Suppressor macrophage treated with lipopolysaccharide for 1 hour (primary cell): ENCODE measurements at regions not wholly inside any gene's neighbourhood (a gene's known extent, or its start where the extent isn't known, plus 50 kb on each side); places are given as distances from the start of the nearest gene placed in this dataset.
A peak's percentile ranks its signal among the peaks of the same experiment; 100 is the strongest.
"Not testable (repeated sequence)": the region's sequence is repeated elsewhere in the genome, so short reads cannot be mapped to it uniquely, and the experiment has no call there.

Experiments used
- DNase-seq, 3 donors: peaks; one replicate each; pipeline ENCODE4 v3.0.0-alpha.2; 2020 to 2022

DNA sequence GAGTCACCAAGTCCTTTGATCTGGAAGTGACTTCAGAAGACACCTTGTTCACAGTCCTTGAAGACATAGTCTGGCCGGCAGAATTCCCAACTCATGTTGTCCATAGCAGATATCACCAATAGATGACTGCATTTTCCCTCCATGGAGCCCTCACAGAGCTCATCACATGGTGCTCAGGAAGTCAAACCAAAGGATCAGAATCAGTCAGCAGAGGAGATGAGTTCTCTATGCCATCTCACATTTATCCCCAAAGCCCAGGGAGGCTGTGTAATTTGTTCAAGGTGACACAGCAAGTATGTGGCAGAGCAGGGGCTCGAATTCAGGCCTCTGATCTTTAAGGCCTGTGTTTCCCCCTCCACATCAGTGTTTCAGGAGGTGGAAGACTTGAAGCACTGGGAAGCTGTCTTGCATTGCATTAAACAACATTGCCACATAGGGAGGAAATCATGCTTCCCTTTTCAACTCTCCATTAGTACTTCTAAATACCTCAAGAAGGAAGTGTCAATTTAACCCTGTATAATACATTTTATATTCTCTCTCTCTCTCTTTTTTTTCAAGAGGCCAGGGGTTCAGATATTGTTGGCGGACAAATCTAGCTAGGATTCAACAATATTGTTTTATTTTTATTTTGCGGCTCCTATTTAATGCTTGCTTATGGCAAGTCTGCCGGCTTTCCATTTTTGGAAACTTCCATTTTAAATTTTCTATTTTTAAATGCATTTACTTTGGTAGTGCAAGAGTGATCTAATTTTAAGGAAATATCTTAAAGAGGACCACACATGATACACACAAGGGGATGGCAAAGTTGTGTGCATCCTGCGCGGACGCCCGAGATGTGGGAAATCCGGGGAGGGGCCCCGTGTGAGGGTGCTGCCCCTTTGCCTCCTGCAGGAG, 61.9 kb downstream of the NPIPB5 start:
- peak; percentile 41 to 65 (median 62) for DNase-seq

DNA sequence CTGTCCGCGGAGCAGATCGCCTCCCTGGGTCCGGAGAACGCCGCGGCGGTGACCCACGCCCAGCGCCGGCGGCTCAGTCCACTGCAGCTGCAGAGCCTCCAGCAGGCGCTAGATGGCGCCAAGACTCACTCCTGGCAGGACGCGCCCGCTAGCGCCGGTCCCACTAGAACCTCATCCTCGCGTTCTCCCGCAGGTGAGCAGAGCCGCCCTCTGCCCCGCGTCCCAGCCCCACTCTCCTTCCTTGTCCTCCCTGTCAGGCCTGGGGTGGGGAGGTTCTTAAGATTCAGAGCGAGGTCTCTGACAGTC, 62.5 kb downstream of the NPIPB5 start:
- DNase-seq: not testable (repeated sequence)

DNA sequence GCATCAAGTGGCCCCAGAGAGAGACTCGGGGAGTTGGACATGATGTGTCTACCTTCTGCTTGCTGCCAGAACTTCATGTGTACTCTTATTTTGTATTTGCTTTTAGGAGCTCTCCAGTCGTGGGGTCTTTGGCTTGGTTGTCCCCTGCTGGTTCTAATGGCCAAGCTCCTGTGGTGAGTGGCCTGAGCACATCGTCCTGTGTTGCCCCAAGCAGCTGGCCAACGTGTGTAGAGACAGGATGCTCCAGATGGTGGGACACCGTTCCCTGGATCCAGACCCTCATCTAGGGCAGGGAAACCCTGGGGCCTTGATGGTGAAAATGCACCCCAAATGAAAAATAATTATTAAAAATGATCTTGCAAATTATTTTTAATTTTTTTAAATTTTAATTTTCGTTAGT, 65.8 kb downstream of the NPIPB5 start:
- not testable (repeated sequence) for DNase-seq

DNA sequence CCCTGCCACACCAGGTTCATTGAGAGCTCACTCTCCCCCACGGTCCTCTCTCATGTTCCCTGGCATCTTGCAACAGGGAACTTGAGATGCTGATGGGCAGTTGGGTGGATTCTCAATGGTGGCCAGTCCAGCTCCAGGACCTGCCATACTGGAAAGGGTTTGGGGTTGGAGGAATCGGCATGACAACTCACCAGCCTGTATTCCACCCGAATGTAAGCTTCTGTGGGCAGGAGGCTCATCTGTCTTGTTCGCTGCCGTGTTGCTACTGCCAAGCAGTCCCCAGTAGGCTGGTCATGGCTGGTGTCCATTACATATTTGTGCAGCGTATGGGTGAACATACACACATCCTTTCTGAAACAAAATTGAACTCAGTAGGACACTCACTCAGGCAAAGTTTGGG, 72.5 kb downstream of the NPIPB5 start:
- DNase-seq: not testable (repeated sequence)

DNA sequence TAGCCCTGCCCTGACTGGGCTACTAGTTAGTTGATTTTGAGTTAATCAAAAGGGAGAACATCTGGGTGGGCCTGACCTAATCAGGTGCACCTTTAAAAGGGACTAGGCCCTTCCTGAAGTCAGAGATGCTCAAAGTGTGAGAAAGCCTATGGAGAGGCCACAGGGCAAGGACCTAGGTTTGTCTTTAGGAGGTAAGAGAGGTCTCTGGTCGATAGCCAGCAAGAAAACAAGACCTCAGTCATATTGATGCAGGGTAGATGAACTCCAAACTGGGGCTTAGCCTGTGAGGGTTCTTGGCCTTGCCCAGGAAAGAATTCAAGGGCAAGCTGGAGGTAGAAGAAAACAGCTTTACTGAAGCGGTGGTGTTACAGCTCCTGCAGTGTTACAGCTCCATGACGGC, 73.8 kb downstream of the NPIPB5 start:
- not testable (repeated sequence) for DNase-seq

DNA sequence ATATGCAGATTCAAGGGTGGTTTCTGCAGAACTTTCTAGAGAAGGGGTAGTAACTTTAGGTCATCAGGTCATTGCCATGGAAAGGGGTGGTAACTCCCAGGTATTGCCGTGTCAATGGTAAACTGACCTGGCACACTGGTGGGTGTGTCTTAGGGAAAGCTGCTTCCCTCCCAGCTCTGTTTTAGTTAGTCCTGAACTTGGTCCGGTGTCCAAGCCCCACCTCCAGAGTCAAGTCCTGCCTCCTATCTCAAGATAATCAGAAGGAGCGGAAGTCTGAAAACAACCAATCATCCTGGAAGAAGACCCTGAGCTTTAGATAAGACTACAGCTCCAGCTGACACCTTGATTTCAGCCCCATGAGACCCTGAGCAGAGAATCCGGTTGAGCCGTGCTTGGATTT, 74.2 kb downstream of the NPIPB5 start:
- DNase-seq: not testable (repeated sequence)

DNA sequence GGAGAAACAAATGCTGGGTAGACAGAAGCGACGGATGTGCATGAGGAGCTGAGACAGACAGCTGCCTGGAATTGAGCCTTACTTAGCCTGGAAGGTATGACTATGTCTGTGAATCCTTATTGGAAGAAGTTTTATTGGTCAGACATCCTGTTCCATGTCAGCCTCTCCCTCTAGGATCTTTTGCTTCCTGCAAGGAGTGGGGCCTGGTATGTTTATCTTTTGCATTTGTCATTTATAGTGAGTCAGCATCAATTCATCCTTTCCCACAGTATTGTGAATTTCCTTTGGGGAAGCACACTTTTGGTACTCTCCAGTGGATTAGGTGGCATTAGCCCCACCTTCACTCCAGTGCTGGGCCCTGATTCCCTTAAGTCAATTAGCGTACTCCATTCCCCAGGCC, 74.7 kb downstream of the NPIPB5 start:
- DNase-seq: not testable (repeated sequence)

DNA sequence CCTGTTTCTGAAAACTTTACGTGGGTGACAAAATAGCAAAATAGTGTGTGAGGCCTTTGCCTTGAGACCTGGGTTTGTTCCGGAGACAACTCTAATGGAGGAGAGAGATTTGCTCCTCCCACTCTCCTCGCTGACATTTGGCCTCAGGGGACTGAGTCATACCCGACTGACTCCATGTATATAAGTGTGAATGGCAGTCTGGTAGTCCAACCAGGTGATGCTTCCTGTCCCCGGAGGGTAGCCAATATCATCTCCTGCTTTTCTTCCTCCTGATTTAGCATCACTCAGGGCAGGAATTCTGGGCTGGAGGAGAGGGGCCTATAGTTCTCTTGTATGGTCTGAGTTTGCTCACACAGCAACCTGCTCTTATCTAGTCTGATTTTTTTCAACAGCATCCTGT, 76.0 kb downstream of the NPIPB5 start:
- DNase-seq: not testable (repeated sequence)

DNA sequence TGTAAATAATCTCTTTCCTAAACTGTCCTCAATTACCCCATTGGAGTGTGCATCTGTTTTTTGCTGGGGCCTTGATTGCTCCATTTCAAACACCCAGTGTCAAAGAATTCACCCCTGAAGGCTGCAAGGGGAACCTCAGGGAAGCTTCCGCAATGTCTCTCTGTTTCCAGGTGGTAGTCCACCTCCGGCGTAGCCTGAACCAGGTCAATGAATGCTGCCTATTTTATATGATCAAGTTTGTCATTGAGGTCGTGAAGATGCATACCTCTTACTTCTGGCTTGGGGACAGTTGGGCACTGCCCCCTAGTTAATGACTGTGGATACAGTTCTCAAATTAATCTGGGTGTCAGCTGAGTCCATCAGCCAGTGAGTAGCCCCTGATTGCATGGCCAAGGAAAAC, 79.1 kb downstream of the NPIPB5 start:
- DNase-seq: not testable (repeated sequence)

DNA sequence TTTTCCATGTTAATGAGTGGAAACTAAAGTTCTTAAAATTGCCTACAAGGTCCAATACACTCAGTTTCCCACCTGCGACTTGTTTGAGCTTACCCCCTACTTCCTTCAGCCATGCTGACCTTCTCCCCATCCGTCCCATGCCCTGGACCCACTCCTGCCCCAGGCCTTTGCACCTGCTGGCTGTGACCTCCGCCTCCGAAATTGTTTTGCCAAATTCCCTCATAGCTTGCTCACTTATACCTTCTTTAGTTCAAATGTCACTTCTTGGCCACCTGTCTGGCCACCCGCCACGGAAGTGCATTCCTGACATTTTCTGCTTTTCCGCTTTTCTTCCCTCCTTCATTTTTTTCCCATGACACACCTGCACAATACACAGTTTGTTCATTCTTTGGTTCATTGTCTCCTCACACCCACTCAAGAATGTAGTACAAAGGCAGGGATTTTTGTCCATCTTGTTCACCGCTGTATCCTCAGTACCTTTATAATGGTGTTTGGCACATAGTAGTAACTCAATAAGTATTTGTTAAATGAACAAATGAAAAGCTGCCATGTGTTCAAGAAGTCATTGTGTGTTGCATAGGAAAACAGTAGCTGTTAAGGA, 85.9 kb downstream of the NPIPB5 start:
- not testable (repeated sequence) for DNase-seq

DNA sequence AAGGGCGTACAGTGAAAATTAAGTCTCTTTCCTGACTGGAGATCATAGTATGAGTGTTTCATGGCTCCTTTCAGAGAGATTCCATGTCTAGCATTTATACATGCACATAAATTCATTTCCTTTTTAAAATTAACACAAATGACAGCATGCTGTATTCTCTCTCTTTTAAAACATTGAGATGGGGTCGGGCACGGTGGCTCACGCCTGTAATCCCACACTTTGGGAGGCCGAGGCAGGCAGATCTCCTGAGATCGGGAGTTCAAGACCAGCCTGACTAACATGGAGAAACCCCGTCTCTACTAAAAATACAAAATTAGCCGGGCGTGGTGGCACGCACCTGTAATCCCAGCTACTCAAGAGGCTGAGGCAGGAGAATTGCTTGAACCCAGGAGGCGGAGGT, 93.1 kb downstream of the NPIPB5 start:
- DNase-seq: not testable (repeated sequence)

DNA sequence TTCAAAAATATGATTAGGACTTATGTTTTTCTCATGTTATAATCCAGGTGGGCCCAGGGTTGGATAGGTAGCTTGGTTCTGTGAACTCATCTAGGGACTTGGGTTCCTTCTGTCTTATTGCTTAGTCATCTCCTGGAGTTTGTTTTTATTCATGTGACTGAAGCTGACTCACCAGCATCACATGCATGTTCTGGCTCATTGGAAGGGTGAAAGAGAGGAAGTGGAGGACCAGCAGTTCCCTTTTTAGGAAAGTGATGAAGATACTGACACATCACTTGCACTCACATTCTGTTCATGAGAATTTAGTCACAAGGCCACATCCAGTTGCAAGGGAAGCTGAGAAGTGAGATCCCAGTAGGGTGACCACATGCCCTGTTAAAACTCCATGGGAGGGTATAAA, 95.9 kb downstream of the NPIPB5 start:
- DNase-seq: not testable (repeated sequence)

DNA sequence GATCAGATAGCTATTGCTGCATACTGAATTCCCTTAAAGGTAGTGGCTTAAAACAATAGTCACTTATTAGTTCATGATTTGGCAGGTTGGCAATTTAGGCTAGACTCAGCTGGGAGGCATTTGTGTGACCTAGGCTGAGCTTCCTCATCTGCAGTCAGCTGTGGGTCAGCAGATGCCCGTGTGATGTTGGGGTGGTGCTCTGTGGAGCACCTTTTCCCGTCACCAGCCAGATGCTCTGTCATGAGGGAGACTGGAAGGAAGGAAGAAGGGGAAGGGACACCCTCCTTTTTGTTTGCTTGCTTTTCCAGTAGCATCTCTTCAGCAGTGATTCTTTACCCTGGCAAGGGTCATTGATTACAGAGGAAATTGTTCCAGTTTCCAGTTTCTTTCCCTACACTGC, 99.1 kb downstream of the NPIPB5 start:
- not testable (repeated sequence) for DNase-seq

DNA sequence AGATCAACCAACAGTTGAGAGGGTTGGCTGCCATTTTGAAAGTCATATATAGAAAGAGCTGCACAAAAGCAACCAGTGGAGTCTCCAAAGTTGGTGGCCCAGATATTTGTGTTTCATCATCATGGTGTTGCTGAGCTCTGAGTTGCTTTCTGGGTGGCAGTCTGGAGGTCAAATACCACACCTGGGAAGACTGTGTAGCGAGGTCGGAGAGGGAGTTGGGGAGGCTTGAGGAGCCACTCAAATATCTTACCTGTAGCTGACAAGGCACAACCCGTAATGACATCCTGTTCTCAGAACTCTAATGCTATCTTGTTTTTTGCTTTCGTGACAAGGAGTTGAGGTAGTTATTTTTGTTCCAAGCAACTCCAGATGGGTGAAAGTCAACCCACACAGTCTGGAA, 100.4 kb downstream of the NPIPB5 start:
- not testable (repeated sequence) for DNase-seq

DNA sequence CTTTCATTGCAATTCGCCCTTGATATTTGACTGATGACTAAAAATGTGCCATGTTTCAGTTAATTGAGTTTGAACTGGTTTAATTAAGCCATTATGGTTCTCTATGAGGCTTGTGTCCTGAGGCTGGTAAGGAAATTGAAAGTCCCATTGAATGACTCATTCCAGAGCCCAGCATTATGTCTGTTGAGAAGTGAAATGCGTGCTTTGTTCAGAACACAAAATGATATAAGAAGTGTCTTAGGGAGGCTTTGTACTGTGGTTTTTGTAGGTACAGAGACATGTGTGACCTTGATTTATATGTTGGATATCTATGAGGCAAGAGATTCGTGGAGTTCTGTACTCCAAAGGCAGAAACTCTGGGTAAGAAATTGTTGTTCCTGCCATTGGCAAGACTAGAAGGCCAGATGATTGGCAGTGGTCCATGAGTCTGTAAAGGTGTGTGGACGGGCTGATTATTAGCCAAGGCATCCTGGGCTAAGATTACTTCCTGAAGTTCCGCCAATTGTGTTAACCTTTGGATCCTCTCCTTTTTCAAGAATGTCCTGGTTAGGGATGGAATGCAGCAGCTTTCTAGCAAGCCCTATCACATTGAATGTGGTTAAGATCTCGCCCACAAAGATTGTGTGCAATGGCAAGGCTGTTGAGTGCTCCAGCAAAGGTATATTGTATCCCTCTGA, 103.7 kb downstream of the NPIPB5 start:
- peak; percentile 53 to 80 (median 65) for DNase-seq

DNA sequence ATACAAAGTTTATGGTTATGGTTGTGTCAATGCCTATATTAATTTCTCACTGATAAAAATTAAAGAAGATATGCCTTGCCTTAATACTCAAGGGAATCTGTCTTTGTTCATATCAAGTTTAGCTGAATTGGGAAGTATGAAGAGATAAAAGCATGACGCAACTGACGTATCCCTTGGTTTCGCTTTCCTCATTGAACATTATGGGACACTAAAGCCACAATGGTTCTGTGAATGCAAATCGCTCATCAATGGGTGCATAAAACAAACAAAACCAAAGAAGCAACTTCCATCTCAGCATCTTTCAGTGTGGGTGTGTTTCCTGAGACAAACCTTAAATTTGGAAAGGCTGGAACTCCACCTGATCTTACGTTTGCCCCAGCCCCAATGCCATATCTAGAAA, 108.2 kb downstream of the NPIPB5 start:
- peak; percentile 46 to 54 (median 53) for DNase-seq

DNA sequence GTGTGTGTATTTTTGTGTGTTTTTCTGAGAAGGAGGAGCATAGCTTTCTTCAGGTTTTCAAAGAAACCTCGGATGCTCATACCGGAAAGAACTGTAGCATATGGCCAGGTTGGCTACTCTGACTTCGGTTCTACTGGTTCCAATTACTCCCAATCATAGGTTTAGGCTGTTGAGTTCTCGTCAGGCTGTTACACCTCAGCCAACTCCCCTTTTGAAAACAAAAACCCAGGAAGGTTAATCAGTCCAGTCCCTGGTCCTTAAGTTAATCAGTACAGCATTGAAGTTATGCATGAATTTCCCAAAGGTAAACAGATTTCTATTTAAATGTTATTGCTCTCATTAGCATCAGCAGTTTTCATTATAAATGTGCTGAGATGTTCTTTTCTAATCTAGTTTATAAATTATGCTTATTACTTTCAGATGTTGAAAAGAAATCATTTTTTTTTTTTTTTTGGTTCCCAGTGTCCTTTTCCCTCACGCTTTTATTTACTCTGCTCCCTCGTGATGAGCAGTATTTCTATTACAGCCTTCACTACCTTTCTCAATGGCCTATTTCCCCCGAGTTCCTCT, 111.0 kb downstream of the NPIPB5 start:
- DNase-seq: no peak

DNA sequence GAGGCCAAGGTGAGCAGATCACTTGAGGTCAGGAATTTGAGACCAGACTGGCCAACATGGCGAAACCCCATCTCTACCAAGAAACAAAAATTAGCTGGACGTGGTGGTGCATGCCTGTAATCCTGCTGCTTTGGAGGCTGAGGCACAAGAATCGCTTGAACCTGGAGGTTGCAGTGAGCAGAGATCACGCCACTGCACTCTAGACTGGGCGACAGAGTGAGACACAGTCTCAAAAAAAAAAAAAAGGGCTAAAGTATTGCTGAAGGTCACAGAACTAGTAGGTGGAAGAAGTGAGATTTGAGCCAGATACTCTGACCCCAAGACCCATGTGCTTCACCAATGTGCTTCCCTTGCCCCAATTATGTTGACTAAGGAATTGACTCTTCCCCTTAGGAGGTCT, 112.0 kb downstream of the NPIPB5 start:
- no peak for DNase-seq

DNA sequence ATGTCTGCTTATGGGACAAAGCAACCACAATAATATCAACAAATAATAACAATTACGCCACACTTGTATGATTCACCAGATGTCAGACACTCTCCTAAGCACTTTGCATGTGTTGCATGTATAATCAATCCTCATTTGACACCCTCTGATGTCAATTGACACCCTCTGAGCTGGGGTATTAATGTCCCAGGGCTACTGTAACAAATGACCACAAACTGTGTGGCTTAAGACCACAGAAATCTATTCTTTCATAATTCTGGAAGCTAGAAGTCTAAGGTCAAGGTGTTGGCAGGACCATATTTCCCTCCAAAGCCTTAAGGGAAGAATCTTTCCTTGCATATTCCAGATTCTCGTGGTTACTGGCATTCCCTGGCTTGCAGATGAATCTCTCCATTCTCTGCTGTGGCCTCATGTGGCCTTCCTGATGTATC, 112.7 kb downstream of the NPIPB5 start:
- DNase-seq: peak in 1 of 3 donors; percentile 47

DNA sequence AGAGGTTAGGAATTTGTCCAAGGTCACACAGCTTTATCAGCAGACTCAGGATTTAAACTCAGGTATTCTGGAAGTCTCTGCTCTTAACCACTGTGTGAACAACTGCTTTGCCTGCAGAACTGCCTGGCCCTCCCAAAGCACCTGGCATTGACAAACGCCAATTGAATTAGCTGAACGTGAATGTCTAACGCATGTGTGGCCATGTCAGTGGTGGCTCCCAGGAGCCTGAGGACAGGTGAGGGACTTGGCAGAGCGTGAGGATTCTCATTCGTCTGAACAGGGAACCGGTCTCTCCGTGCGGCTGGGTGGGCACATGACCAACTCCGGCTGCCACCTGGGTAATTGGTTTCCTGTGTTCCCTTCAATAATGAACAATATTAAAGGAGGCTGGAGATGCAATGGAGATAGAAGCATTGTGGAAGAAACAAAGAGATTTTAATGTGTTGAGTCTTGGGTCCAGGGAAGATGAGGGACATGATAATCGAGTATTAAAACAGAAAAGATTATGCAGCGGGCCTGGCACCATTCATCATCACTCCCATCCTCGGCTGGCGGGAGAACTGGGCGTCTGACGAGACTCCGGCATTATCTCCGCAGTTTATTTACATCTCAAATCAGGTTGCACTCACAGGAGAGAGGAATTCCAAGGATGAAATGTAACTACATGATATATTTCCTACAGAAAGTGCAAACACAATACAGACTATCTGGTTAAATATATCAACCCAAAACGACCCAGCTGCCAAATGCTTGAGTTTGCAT, 113.5 kb downstream of the NPIPB5 start:
- DNase-seq: no peak

DNA sequence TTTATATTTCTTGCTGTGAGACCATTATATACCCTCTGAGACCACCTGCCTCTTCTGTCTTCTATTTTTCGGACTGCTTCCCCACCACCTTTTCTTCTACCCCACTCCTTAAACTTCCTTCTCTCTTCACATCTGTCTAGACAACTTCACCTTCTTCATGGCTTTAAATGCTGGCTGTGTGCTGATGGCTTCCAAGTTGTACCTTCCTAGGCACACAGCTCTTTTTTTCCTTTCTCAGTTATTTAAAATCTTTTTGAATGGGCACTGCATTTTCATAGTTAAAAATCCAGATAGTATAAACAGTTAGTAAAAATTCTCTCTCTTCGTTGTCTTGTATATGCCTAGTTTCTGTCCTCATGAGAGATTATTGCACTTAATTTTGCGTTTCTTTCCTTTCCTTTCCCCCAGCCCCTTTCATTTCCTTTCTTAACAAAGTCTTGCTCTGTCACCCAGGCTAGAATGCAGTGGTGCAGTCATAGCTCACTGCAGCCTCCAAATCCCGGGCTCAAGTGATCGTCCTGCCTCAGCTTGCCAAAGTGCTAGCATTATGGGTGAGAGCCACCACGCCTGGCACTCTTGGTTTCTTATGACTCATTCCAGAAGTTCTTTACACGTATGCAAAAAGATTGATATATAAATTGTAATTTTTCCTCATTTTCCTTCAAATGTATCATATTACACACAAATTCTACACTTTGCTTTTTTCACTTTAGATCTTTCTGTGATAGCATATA, 114.3 kb downstream of the NPIPB5 start:
- no peak for DNase-seq

DNA sequence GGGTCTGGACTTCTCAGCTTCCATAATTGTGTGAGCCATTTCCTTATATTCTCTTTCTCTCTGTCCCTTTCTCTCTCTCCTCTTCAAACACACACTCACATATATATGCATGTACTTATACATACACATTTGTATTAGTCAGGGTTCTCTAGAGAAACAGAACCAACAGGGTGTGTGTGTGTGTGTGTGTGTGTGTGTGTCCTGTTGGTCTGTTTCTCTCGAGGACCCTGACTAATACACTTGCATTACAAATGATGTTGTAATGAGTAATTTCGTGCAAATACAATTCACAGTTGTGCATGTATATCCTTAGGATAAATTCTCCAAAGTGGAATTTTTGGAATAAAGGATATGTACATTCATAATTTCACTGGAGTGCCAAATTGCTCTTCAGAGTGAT, 115.3 kb downstream of the NPIPB5 start:
- peak in 2 of 3 donors; percentile 17 to 50 for DNase-seq
